Panc1 (cell line): ENCODE measurements at regions not wholly inside any gene's neighbourhood (a gene's known extent, or its start where the extent isn't known, plus 50 kb on each side); places are given as distances from the start of the nearest gene placed in this dataset.
A peak's percentile ranks its signal among the peaks of the same experiment; 100 is the strongest.

Experiments used
- ATAC-seq: fragments of 200-7000 bp; cut with Tn5 transposase; 2 replicates; pipeline ENCODE4 v1.9.1; 2020; ENCODE audit warnings: mild to moderate bottlenecking, moderate library complexity
- BruUV-seq: library from RNA; stranded (reverse); fragments of 400-500 nt; replicated peaks from 2 replicates; lab custom pipeline; 2021; lab: Mats Ljungman, UMichigan
- CTCF ChIA-PET: fragments of 300-600 bp; sonication (Branson Sonifier 250); formaldehyde crosslinking; loops from one replicate; lab custom pipeline; 2022; ENCODE audit warnings: antibody characterized with exemption; lab: Charles Lee
- POLR2A ChIA-PET: fragments of 300-600 bp; sonication (Branson Sonifier 250); formaldehyde crosslinking; loops from one replicate; lab custom pipeline; 2022; ENCODE audit warnings: antibody characterized with exemption; lab: Charles Lee
- DNase-seq: peaks from one replicate; pipeline ENCODE4 v3.0.0-alpha.2; 2010; ENCODE audit warnings: low read depth, low spot score
- H3K27ac ChIP-seq: 2 replicates; pipeline ENCODE4 v1.5.1; 2011; ENCODE audit warnings: mild to moderate bottlenecking, low read length, inconsistent platforms
- H3K27me3 ChIP-seq: fragments of 200-500 bp; sonication (Bioruptor generic); 2 replicates; pipeline ENCODE4 v1.6.0; 2014; ENCODE audit warnings: low read length, inconsistent platforms; ENCODE audit not compliant: control insufficient read depth, insufficient read depth
- H3K36me3 ChIP-seq: fragments of 200-500 bp; sonication (Bioruptor generic); 2 replicates; pipeline ENCODE4 v1.5.1; 2014; ENCODE audit warnings: inconsistent platforms, mild to moderate bottlenecking, low read length, moderate library complexity; ENCODE audit not compliant: control insufficient read depth, insufficient read depth
- H3K4me1 ChIP-seq: 2 replicates; pipeline ENCODE4 v1.5.1; 2011; ENCODE audit warnings: inconsistent platforms, mild to moderate bottlenecking, low read length, moderate library complexity; ENCODE audit not compliant: control insufficient read depth, insufficient read depth
- H3K4me3 ChIP-seq, 2 experiments: 2 replicates each; pipeline ENCODE4 v1.5.1; 2011 to 2012; ENCODE audit warnings: low read depth in 2 of 2, low read length in 2 of 2, mild to moderate bottlenecking in 2 of 2, inconsistent platforms in 1 of 2, moderate library complexity in 1 of 2
- H3K9me3 ChIP-seq: fragments of 200-500 bp; sonication (Bioruptor generic); 2 replicates; pipeline ENCODE4 v1.5.1; 2014; ENCODE audit warnings: low read depth, mild to moderate bottlenecking, inconsistent platforms, low read length, moderate library complexity; ENCODE audit not compliant: control insufficient read depth, insufficient read depth
- POLR2AphosphoS5 ChIP-seq: IDR thresholded peaks from 2 replicates; pipeline ENCODE4 v1.6.1; 2012; ENCODE audit warnings: mild to moderate bottlenecking, low read depth, low read length, moderate library complexity
- REST ChIP-seq, 2 experiments: IDR thresholded peaks; 2 replicates each; pipeline ENCODE4 v1.6.1; 2011 to 2012; ENCODE audit warnings: low read depth in 2 of 2, control low read depth in 1 of 2, low read length in 1 of 2, mild to moderate bottlenecking in 1 of 2, moderate library complexity in 1 of 2; ENCODE audit not compliant: insufficient read depth in 1 of 2
- SIN3A ChIP-seq: IDR thresholded peaks from 2 replicates; pipeline ENCODE4 v1.6.1; 2012; ENCODE audit warnings: low read depth, mild to moderate bottlenecking, low read length, moderate library complexity, borderline replicate concordance; ENCODE audit not compliant: insufficient read depth
- TCF7L2 ChIP-seq: IDR thresholded peaks from 2 replicates; pipeline ENCODE4 v1.6.1; 2011; ENCODE audit warnings: mild to moderate bottlenecking, low read depth, low read length, inconsistent platforms
- in situ Hi-C: cut with HindIII; loops from 2 replicates; pipeline ENCODE4 v1.10.0; 2016; ENCODE audit warnings: low sequenced_read_pairs, low pct_unique_long_range_greater_than_20kb
- intact Hi-C: fragments of 100-400 bp; cut with micrococcal nuclease; formaldehyde crosslinking; loops from one replicate; pipeline ENCODE4 v1.10.0; 2022; ENCODE audit not compliant: unreplicated experiment
- TF ChIP-seq, protein P1 (sequence below): fragments of 450-650 bp; IDR thresholded peaks from 2 replicates; pipeline ENCODE4 v1.5.1; 2017; ENCODE audit warnings: mild to moderate bottlenecking

GRCh38 chr4:154982187-154983047 is 201.3 kb downstream of the RBM46 start:
- Histone ChIP-seq H3K27me3 (no peaks in the 10 kb centered on the region), H3K4me3 (no peak overlapping the region), H3K9me3 (no peaks in the 10 kb centered on the region), H3K27ac (no peak overlapping the region), H3K4me1 (no peaks in the 10 kb centered on the region), H3K36me3 (no peaks in the 10 kb centered on the region)
- no peak for TF ChIP-seq SIN3A
- TF ChIP-seq, protein P1, sequence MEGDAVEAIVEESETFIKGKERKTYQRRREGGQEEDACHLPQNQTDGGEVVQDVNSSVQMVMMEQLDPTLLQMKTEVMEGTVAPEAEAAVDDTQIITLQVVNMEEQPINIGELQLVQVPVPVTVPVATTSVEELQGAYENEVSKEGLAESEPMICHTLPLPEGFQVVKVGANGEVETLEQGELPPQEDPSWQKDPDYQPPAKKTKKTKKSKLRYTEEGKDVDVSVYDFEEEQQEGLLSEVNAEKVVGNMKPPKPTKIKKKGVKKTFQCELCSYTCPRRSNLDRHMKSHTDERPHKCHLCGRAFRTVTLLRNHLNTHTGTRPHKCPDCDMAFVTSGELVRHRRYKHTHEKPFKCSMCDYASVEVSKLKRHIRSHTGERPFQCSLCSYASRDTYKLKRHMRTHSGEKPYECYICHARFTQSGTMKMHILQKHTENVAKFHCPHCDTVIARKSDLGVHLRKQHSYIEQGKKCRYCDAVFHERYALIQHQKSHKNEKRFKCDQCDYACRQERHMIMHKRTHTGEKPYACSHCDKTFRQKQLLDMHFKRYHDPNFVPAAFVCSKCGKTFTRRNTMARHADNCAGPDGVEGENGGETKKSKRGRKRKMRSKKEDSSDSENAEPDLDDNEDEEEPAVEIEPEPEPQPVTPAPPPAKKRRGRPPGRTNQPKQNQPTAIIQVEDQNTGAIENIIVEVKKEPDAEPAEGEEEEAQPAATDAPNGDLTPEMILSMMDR = peak; percentile 65
- ChIA-PET POLR2A (no interaction called here), CTCF (no interaction called here)
- ATAC-seq = no peak; the same call in 1 of the 2 replicates
- no TSS peak for BruUV-seq
- DNase-seq = peak; percentile 30
- in situ Hi-C loops (no loop called here), intact Hi-C loops (no loop called here)

- intact Hi-C loops = no loop called here
- no peak for TF ChIP-seq SIN3A
- DNase-seq = no peak
- BruUV-seq = no TSS peak
- no peaks in the 10 kb centered on the region for H3K27me3 ChIP-seq
- no peak overlapping the region for H3K27ac ChIP-seq
- POLR2A ChIA-PET = no interaction called here
- H3K9me3 ChIP-seq = no peaks in the 10 kb centered on the region
- CTCF ChIA-PET = no interaction called here
- no peaks in the 10 kb centered on the region for H3K36me3 ChIP-seq
- in situ Hi-C loops = no loop called here
- no peak for ATAC-seq
- no peaks in the 10 kb centered on the region for H3K4me1 ChIP-seq
- H3K4me3 ChIP-seq = no peak overlapping the region
Measured at GRCh38 chr4:154983714-154984113, 202.6 kb downstream of the RBM46 start.

DNA sequence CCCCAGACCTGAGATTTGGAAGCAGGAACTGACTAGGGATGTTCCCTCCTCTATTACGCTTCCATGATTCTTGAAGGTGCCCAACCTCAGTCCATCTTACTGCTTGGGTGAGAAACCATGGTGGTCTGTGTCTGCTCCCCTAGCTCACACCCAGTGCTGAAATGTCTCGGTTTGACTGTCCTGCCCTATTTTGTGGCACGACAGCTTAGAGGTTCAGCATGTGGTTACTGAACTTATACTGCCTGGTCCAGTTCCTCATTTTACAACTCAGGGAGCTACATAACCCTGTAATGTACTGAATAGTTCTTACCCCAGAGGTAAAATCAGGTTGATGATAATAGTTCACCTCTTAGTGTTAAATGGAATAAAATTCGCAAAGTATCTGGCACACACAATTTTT is 203.1 kb downstream of the RBM46 start:
- no peaks in the 10 kb centered on the region for H3K27me3 ChIP-seq
- no peak for DNase-seq
- no peaks in the 10 kb centered on the region for H3K4me1 ChIP-seq
- no TSS peak for BruUV-seq
- TF ChIP-seq, protein P1 = no peak
- TF ChIP-seq SIN3A (no peak), REST (IDR thresholded peaks at IDR 0.05; ENCODE audit: insufficient read depth in 1 of 2, low read depth in 2 of 2, low read length in 1 of 2) (no peak), POLR2AphosphoS5 (no peak), TCF7L2 (no peak)
- POLR2A ChIA-PET = no interaction called here
- no peak for ATAC-seq
- H3K27ac ChIP-seq = no peak overlapping the region
- H3K36me3 ChIP-seq = no peaks in the 10 kb centered on the region
- H3K9me3 ChIP-seq = no peaks in the 10 kb centered on the region
- intact Hi-C loops = no loop called here
- no peak overlapping the region for H3K4me3 ChIP-seq
- CTCF ChIA-PET = no interaction called here
- in situ Hi-C loops = no loop called here
